HepG2 (cell line): ENCODE measurements at regions not wholly inside any gene's neighbourhood (a gene's known extent, or its start where the extent isn't known, plus 50 kb on each side); places are given as distances from the start of the nearest gene placed in this dataset.

Experiments
- ARNT ChIP-seq: fragments of 450-650 bp; IDR thresholded peaks from 2 replicates; pipeline ENCODE4 v1.6.1; 2017
- CREB1 ChIP-seq, 2 experiments: fragments of 450-650 bp in 1 of 2; IDR thresholded peaks; 2 replicates each; pipeline ENCODE4 v1.6.1; 2016 to 2017; ENCODE audit warnings: control low read depth in 1 of 2, mild to moderate bottlenecking in 1 of 2, missing compliant biosample characterization in 1 of 2, missing genetic modification characterization in 1 of 2
- FOXO1 ChIP-seq: sonication (generic); formaldehyde crosslinking; IDR thresholded peaks from 2 replicates; pipeline ENCODE4 v1.4.0; 2020; ENCODE audit warnings: missing genetic modification reagents
- GABPA ChIP-seq, 2 experiments: IDR thresholded peaks; 2 replicates each; pipeline ENCODE4 v1.6.1; 2011 to 2016; ENCODE audit warnings: low read depth in 2 of 2, low read length in 1 of 2, missing biosample characterization in 1 of 2, missing genetic modification characterization in 1 of 2
- HNRNPK ChIP-seq: fragments of 200-400 bp; formaldehyde crosslinking; IDR thresholded peaks from 2 replicates; pipeline ENCODE4 v1.6.1; 2018; ENCODE audit warnings: low read length, low read depth, moderate library complexity, mild to moderate bottlenecking; ENCODE audit not compliant: poor library complexity, severe bottlenecking
- IRX3 ChIP-seq: sonication (generic); formaldehyde crosslinking; IDR thresholded peaks from 2 replicates; pipeline ENCODE4 v1.8.1; 2023; ENCODE audit warnings: mild to moderate bottlenecking, low read depth, missing genetic modification reagents, borderline replicate concordance
- JUNB ChIP-seq: sonication (generic); formaldehyde crosslinking; IDR thresholded peaks from 2 replicates; pipeline ENCODE4 v1.8.0; 2022; ENCODE audit warnings: missing genetic modification reagents, mild to moderate bottlenecking, borderline replicate concordance
- MAFG ChIP-seq: sonication (generic); formaldehyde crosslinking; IDR thresholded peaks from 2 replicates; pipeline ENCODE4 v1.5.1; 2020; ENCODE audit warnings: mild to moderate bottlenecking, missing genetic modification reagents
- MXD4 ChIP-seq: IDR thresholded peaks from 2 replicates; pipeline ENCODE4 v1.6.1; 2016; ENCODE audit warnings: mild to moderate bottlenecking, missing biosample characterization, missing genetic modification reagents
- MXI1 ChIP-seq: IDR thresholded peaks from 3 replicates; pipeline ENCODE4 v1.6.1; 2012; ENCODE audit warnings: low read depth, low read length, inconsistent platforms, borderline replicate concordance
- NFRKB ChIP-seq: fragments of 450-650 bp; IDR thresholded peaks from 2 replicates; pipeline ENCODE4 v1.6.1; 2017
- PHF5A ChIP-seq: IDR thresholded peaks from one replicate; pipeline ENCODE4 v1.6.1; 2018; ENCODE audit warnings: low read depth, missing genetic modification reagents; ENCODE audit not compliant: unreplicated experiment
- POLR2G ChIP-seq: fragments of 200-400 bp; formaldehyde crosslinking; IDR thresholded peaks from 2 replicates; pipeline ENCODE4 v1.6.1; 2018; ENCODE audit warnings: mild to moderate bottlenecking, low read depth, low read length, moderate library complexity
- RBAK ChIP-seq: sonication (generic); formaldehyde crosslinking; IDR thresholded peaks from 2 replicates; pipeline ENCODE4 v1.5.1; 2020; ENCODE audit warnings: mild to moderate bottlenecking, missing genetic modification reagents
- SMAD9 ChIP-seq: sonication (generic); formaldehyde crosslinking; IDR thresholded peaks from 2 replicates; pipeline ENCODE4 v1.5.1; 2020; ENCODE audit warnings: mild to moderate bottlenecking, missing genetic modification reagents
- SP2 ChIP-seq: sonication (generic); formaldehyde crosslinking; IDR thresholded peaks from 2 replicates; pipeline ENCODE4 v1.5.1; 2020; ENCODE audit warnings: mild to moderate bottlenecking, missing genetic modification reagents
- TP53 ChIP-seq: sonication (generic); formaldehyde crosslinking; conservative IDR thresholded peaks from 2 replicates; pipeline ENCODE4 v1.4.0; 2020; ENCODE audit warnings: missing genetic modification reagents
- WIZ ChIP-seq: sonication (generic); formaldehyde crosslinking; IDR thresholded peaks from 2 replicates; pipeline ENCODE4 v1.5.1; 2020; ENCODE audit warnings: mild to moderate bottlenecking, missing genetic modification reagents
- ZNF333 ChIP-seq: sonication (generic); formaldehyde crosslinking; IDR thresholded peaks from 2 replicates; pipeline ENCODE4 v1.4.0; 2020; ENCODE audit warnings: mild to moderate bottlenecking, missing genetic modification reagents, borderline replicate concordance
- ZNF746 ChIP-seq: sonication (generic); formaldehyde crosslinking; IDR thresholded peaks from 2 replicates; pipeline ENCODE4 v1.8.0; 2022; ENCODE audit warnings: mild to moderate bottlenecking, missing genetic modification reagents
- ZNF839 ChIP-seq: sonication (generic); formaldehyde crosslinking; IDR thresholded peaks from 2 replicates; pipeline ENCODE4 v1.4.0; 2020; ENCODE audit warnings: missing genetic modification reagents, mild to moderate bottlenecking, borderline replicate concordance
- TF ChIP-seq, protein P1 (sequence below): sonication (generic); formaldehyde crosslinking; IDR thresholded peaks from 2 replicates; pipeline ENCODE4 v1.4.0; 2020; ENCODE audit warnings: mild to moderate bottlenecking, low read depth, missing genetic modification reagents
- TF ChIP-seq, protein P2 (sequence below): sonication (generic); formaldehyde crosslinking; IDR thresholded peaks from 2 replicates; pipeline ENCODE4 v1.9.0; 2021; ENCODE audit warnings: missing genetic modification reagents, borderline replicate concordance
- TF ChIP-seq, protein P3 (sequence below): sonication (generic); formaldehyde crosslinking; conservative IDR thresholded peaks from 2 replicates; pipeline ENCODE4 v1.4.0; 2020; ENCODE audit warnings: missing genetic modification reagents
- TF ChIP-seq, protein P4 (sequence below): sonication (generic); formaldehyde crosslinking; IDR thresholded peaks from 2 replicates; pipeline ENCODE4 v1.4.0; 2020; ENCODE audit warnings: missing genetic modification reagents, borderline replicate concordance

DNA sequence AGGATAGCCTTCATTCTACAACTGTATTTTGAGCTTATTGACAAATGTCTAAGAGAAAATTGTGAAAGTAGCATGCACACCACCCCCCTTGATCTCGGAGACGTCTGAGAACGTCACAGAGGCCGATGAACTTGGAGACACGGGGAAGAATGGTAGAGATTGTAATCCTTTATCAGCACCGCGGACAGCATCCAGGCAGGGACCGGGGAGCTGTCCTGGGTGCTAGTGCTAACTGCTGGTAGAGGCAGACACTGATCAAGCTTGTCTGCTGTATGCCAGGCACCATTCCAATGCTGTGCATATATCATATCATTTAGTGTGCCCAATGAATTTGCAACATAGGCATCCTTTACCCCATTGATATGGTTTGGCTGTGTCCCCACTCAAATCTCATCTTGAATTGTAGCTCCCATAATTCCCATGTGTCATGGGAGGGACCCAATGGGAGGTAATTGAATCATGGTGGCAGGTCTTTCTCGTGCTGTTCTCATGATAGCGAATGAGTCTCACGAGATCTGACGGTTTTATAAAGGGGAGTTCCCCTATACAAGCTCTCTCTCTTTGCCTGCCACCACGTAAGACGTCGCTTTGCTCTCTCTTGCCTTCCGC, 98.8 kb downstream of the LHX2 start (continued):
- TF ChIP-seq NFRKB (no peak), FOXO1 (CRISPR knock-in tag) (peak; percentile 98), IRX3 (CRISPR knock-in tag) (peak; percentile 100), MXD4 (CRISPR knock-in tag) (peak; percentile 99), ZNF333 (CRISPR knock-in tag) (peak; percentile 100), POLR2G (no peak), ARNT (no peak), GABPA (IDR thresholded peaks at IDR 0.05; ENCODE audit: low read depth, low read length) (no peak), GABPA (CRISPR knock-in tag; IDR thresholded peaks at IDR 0.05; ENCODE audit: low read depth) (peak; percentile 72), SMAD9 (CRISPR knock-in tag) (peak; percentile 100), WIZ (CRISPR knock-in tag) (peak; percentile 100), MXI1 (peak; percentile 81; the same call in 2 of the 3 replicates), PHF5A (peak; percentile 99), MAFG (CRISPR knock-in tag) (peak; percentile 89), HNRNPK (no peak), TP53 (CRISPR knock-in tag) (peak; percentile 98), JUNB (CRISPR knock-in tag) (peak; percentile 96), SP2 (CRISPR knock-in tag) (peak; percentile 75), RBAK (CRISPR knock-in tag) (peak; percentile 94), CREB1 (IDR thresholded peaks at IDR 0.05) (no peak), CREB1 (CRISPR knock-in tag; IDR thresholded peaks at IDR 0.05) (0 out of 2 replicates have a peak, but pooled peaks have one; percentile 26), ZNF839 (CRISPR knock-in tag) (peak; percentile 96; the same call in 1 of the 2 replicates), ZNF746 (CRISPR knock-in tag) (peak; percentile 95)
- TF ChIP-seq, protein P1, sequence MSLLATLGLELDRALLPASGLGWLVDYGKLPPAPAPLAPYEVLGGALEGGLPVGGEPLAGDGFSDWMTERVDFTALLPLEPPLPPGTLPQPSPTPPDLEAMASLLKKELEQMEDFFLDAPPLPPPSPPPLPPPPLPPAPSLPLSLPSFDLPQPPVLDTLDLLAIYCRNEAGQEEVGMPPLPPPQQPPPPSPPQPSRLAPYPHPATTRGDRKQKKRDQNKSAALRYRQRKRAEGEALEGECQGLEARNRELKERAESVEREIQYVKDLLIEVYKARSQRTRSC (CRISPR knock-in tag): peak; percentile 100
- TF ChIP-seq, protein P2, sequence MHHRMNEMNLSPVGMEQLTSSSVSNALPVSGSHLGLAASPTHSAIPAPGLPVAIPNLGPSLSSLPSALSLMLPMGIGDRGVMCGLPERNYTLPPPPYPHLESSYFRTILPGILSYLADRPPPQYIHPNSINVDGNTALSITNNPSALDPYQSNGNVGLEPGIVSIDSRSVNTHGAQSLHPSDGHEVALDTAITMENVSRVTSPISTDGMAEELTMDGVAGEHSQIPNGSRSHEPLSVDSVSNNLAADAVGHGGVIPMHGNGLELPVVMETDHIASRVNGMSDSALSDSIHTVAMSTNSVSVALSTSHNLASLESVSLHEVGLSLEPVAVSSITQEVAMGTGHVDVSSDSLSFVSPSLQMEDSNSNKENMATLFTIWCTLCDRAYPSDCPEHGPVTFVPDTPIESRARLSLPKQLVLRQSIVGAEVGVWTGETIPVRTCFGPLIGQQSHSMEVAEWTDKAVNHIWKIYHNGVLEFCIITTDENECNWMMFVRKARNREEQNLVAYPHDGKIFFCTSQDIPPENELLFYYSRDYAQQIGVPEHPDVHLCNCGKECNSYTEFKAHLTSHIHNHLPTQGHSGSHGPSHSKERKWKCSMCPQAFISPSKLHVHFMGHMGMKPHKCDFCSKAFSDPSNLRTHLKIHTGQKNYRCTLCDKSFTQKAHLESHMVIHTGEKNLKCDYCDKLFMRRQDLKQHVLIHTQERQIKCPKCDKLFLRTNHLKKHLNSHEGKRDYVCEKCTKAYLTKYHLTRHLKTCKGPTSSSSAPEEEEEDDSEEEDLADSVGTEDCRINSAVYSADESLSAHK (CRISPR knock-in tag): peak; percentile 99
- TF ChIP-seq, protein P3, sequence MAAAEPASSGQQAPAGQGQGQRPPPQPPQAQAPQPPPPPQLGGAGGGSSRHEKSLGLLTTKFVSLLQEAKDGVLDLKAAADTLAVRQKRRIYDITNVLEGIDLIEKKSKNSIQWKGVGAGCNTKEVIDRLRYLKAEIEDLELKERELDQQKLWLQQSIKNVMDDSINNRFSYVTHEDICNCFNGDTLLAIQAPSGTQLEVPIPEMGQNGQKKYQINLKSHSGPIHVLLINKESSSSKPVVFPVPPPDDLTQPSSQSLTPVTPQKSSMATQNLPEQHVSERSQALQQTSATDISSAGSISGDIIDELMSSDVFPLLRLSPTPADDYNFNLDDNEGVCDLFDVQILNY (CRISPR knock-in tag): peak; percentile 99
- TF ChIP-seq, protein P4, sequence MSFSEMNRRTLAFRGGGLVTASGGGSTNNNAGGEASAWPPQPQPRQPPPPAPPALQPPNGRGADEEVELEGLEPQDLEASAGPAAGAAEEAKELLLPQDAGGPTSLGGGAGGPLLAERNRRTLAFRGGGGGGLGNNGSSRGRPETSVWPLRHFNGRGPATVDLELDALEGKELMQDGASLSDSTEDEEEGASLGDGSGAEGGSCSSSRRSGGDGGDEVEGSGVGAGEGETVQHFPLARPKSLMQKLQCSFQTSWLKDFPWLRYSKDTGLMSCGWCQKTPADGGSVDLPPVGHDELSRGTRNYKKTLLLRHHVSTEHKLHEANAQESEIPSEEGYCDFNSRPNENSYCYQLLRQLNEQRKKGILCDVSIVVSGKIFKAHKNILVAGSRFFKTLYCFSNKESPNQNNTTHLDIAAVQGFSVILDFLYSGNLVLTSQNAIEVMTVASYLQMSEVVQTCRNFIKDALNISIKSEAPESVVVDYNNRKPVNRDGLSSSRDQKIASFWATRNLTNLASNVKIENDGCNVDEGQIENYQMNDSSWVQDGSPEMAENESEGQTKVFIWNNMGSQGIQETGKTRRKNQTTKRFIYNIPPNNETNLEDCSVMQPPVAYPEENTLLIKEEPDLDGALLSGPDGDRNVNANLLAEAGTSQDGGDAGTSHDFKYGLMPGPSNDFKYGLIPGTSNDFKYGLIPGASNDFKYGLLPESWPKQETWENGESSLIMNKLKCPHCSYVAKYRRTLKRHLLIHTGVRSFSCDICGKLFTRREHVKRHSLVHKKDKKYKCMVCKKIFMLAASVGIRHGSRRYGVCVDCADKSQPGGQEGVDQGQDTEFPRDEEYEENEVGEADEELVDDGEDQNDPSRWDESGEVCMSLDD: peak; percentile 99
